ENCODE measurements at regions not wholly inside any gene's neighbourhood (a gene's known extent, or its start where the extent isn't known, plus 50 kb on each side); places are given as distances from the start of the nearest gene placed in this dataset.
A peak's percentile ranks its signal among the peaks of the same experiment; 100 is the strongest.
"Not testable (repeated sequence)": the region's sequence is repeated elsewhere in the genome, so short reads cannot be mapped to it uniquely, and the experiment has no call there.

- POLR2A ChIA-PET, FAIRE-seq: not testable (repeated sequence)
Measured at GRCh38 chr12:125353002-125353401, 287.8 kb downstream of the AACS start.

GRCh38 chr12:125353871-125354270 is 288.6 kb downstream of the AACS start:
- Histone ChIP-seq H3K27me3 (replicated peaks in 1 of 2; ENCODE audit: control insufficient read depth in 2 of 2, insufficient read depth in 2 of 2, low read length in 1 of 2) (no peaks in the 10 kb centered on the region; a peak in 1 of 4 replicates), H3K4me1 (ENCODE audit: control insufficient read depth, insufficient read depth, low read length) (no peaks in the 10 kb centered on the region), H3K36me3 (ENCODE audit: control insufficient read depth in 2 of 2, insufficient read depth in 2 of 2, low read length in 1 of 2) (no peaks in the 10 kb centered on the region), H2AFZ (ENCODE audit: control insufficient read depth, low read depth, low read length) (no peak overlapping the region), H3K9me3 (replicated peaks; ENCODE audit: control insufficient read depth, insufficient read depth, low read length) (no peaks in the 10 kb centered on the region; the same call in 2 of the 3 replicates), H3K9ac (ENCODE audit: control insufficient read depth, insufficient read depth, low read length) (no peak overlapping the region), H3K27ac (ENCODE audit: control insufficient read depth, insufficient read depth) (no peak overlapping the region), H3K4me3 (no peak overlapping the region), H3K4me2 (ENCODE audit: control insufficient read depth, insufficient read depth) (no peak overlapping the region), H3K79me2 (ENCODE audit: control insufficient read depth, insufficient read depth, low read length) (no peaks in the 10 kb centered on the region), H4K20me1 (ENCODE audit: control insufficient read depth, insufficient read depth) (no peaks in the 10 kb centered on the region)
- in situ Hi-C loops (cut with MboI) = no loop called here
- FAIRE-seq (no peak), ATAC-seq (no peak), DNase-seq (ENCODE audit: low read depth, low spot score) (no peak)
- TF ChIP-seq MEF2B (IDR thresholded peaks at IDR 0.05; ENCODE audit: partially characterized antibody, poor library complexity, severe bottlenecking) = no peak
- TF ChIP-seq WRNIP1 (IDR thresholded peaks at IDR 0.05; ENCODE audit: borderline replicate concordance, low read depth, low read length) = no peak
- no peak for TF ChIP-seq TCF7 (IDR thresholded peaks at IDR 0.05; ENCODE audit: borderline replicate concordance)
- no peak for TF ChIP-seq SMC3 (IDR thresholded peaks at IDR 0.05; ENCODE audit: borderline replicate concordance, low read length)
- no peak for TF ChIP-seq EP300 (IDR thresholded peaks at IDR 0.05; ENCODE audit: borderline replicate concordance in 1 of 2, control insufficient read depth in 1 of 2, low read depth in 2 of 2, low read length in 2 of 2)
- TF ChIP-seq BRCA1 (IDR thresholded peaks at IDR 0.05; ENCODE audit: low read depth, low read length) = no peak
- TF ChIP-seq HCFC1 (IDR thresholded peaks at IDR 0.05; ENCODE audit: low read length) = no peak
- TF ChIP-seq HDGF (IDR thresholded peaks at IDR 0.05) = no peak
- TF ChIP-seq RAD51 (IDR thresholded peaks at IDR 0.05) = no peak
- no peak for TF ChIP-seq MXI1 (IDR thresholded peaks at IDR 0.05; ENCODE audit: low read depth, low read length)
- no peak for TF ChIP-seq NFYA (IDR thresholded peaks at IDR 0.05; ENCODE audit: borderline replicate concordance, low read depth, low read length)
- no peak for TF ChIP-seq ZNF207 (IDR thresholded peaks at IDR 0.05; ENCODE audit: borderline replicate concordance)
- TF ChIP-seq CHD2 (IDR thresholded peaks at IDR 0.05; ENCODE audit: borderline replicate concordance, low read depth, low read length) = no peak
- intact Hi-C loops (cut with micrococcal nuclease; ENCODE audit: unreplicated experiment) = no loop called here
- no TSS peak for BruUV-seq (replicated peaks)
- POLR2A ChIA-PET = no interaction called here
- WGBS (ENCODE audit: insufficient coverage, insufficient replicate concordance, low lambda C conversion rate, missing lambda C conversion rate) = 35% methylated on average over 2 of the region's 2 CpGs
- CTCF ChIA-PET = no interaction called here
- RAD21 ChIA-PET (ENCODE audit: unreplicated experiment) = no interaction called here
- SMC1A ChIA-PET (ENCODE audit: uncharacterized antibody, unreplicated experiment) = no interaction called here

More at GRCh38 chr12:125353002-125353401, 287.8 kb downstream of the AACS start:
- peak; percentile 67; the same call in 1 of the 2 replicates for TF ChIP-seq MLLT1 (IDR thresholded peaks at IDR 0.05)
- SMC1A ChIA-PET (ENCODE audit: uncharacterized antibody, unreplicated experiment); H3K4me2 ChIP-seq (ENCODE audit: control insufficient read depth, insufficient read depth); DNase-seq (ENCODE audit: low read depth, low spot score); H3K27ac ChIP-seq (ENCODE audit: control insufficient read depth, insufficient read depth); H3K9ac ChIP-seq (ENCODE audit: control insufficient read depth, insufficient read depth, low read length); CTCF ChIA-PET; BruUV-seq (replicated peaks); H3K9me3 ChIP-seq (replicated peaks; ENCODE audit: control insufficient read depth, insufficient read depth, low read length); H3K4me3 ChIP-seq; intact Hi-C loops (cut with micrococcal nuclease; ENCODE audit: unreplicated experiment); H2AFZ ChIP-seq (ENCODE audit: control insufficient read depth, low read depth, low read length); H3K27me3 ChIP-seq (replicated peaks in 1 of 2; ENCODE audit: control insufficient read depth in 2 of 2, insufficient read depth in 2 of 2, low read length in 1 of 2); H4K20me1 ChIP-seq (ENCODE audit: control insufficient read depth, insufficient read depth); in situ Hi-C loops (cut with MboI); H3K36me3 ChIP-seq (ENCODE audit: control insufficient read depth in 2 of 2, insufficient read depth in 2 of 2, low read length in 1 of 2); ATAC-seq; H3K79me2 ChIP-seq (ENCODE audit: control insufficient read depth, insufficient read depth, low read length); H3K4me1 ChIP-seq (ENCODE audit: control insufficient read depth, insufficient read depth, low read length): not testable (repeated sequence)
- RAD21 ChIA-PET (ENCODE audit: unreplicated experiment) = interaction anchor here (0.5 kb wide), 1 partner anchor 121 kb away, joined by 3 read pairs; no protein-coding TSS in a partner anchor
